IMR-90 (cell line): ENCODE measurements at regions not wholly inside any gene's neighbourhood (a gene's known extent, or its start where the extent isn't known, plus 50 kb on each side); places are given as distances from the start of the nearest gene placed in this dataset.

ENCODE experiments used
- ATAC-seq: fragments of 200-7000 bp; cut with Tn5 transposase; 2 replicates; pipeline ENCODE4 v1.9.1; 2020; ENCODE audit warnings: low read depth, mild to moderate bottlenecking, moderate library complexity
- BruUV-seq: library from RNA; stranded (reverse); fragments of 400-500 nt; replicated peaks from 2 replicates; lab custom pipeline; 2021; lab: Mats Ljungman, UMichigan
- CTCF ChIA-PET: fragments of 300-600 bp; formaldehyde crosslinking; extraction: SDS; loops from one replicate; lab custom pipeline; 2021; ENCODE audit warnings: antibody characterized with exemption; lab: Yijun Ruan, JAX
- POLR2A ChIA-PET: fragments of 300-600 bp; sonication (Branson Sonifier 250); formaldehyde crosslinking; loops from one replicate; lab custom pipeline; 2022; ENCODE audit warnings: antibody characterized with exemption; ENCODE audit not compliant: unreplicated experiment; lab: Charles Lee
- DNase-seq: peaks from one replicate; pipeline ENCODE4 v3.0.0; 2013
- H2AFZ ChIP-seq: replicated peaks from 2 replicates; pipeline ENCODE3; 2013; ENCODE audit warnings: low read length, mild to moderate bottlenecking; ENCODE audit not compliant: poor library complexity
- H2AK5ac ChIP-seq: 2 replicates; pipeline ENCODE4 v1.6.1; 2013; ENCODE audit warnings: low read depth, low read length, inconsistent platforms
- H2AK9ac ChIP-seq: replicated peaks from 2 replicates; pipeline ENCODE3; 2013; ENCODE audit warnings: mild to moderate bottlenecking, low read depth, low read length, moderate library complexity; ENCODE audit not compliant: poor library complexity
- H2BK120ac ChIP-seq: 2 replicates; pipeline ENCODE4 v1.6.1; 2013; ENCODE audit warnings: low read depth, low read length, inconsistent platforms
- H2BK15ac ChIP-seq: 3 replicates; pipeline ENCODE4 v1.6.1; 2013; ENCODE audit warnings: low read depth, low read length, inconsistent platforms
- H2BK20ac ChIP-seq: 2 replicates; pipeline ENCODE4 v1.6.1; 2013; ENCODE audit warnings: low read depth, mild to moderate bottlenecking, inconsistent platforms, low read length, moderate library complexity
- H2BK5ac ChIP-seq: 2 replicates; pipeline ENCODE4 v1.6.1; 2013; ENCODE audit warnings: mild to moderate bottlenecking, low read depth, low read length, inconsistent platforms; ENCODE audit not compliant: poor library complexity, severe bottlenecking
- H3K14ac ChIP-seq: replicated peaks from 2 replicates; pipeline ENCODE4 v1.6.1; 2013; ENCODE audit warnings: low read depth, low read length, inconsistent platforms
- H3K18ac ChIP-seq: 2 replicates; pipeline ENCODE4 v1.6.1; 2013; ENCODE audit warnings: low read depth, low read length, control low read depth
- H3K23ac ChIP-seq: 2 replicates; pipeline ENCODE4 v1.6.1; 2013; ENCODE audit warnings: low read depth, low read length, inconsistent platforms
- H3K27ac ChIP-seq: 2 replicates; pipeline ENCODE4 v1.5.1; 2013; ENCODE audit warnings: mild to moderate bottlenecking, control low read depth, low read length; ENCODE audit not compliant: insufficient read depth
- H3K27me3 ChIP-seq: 2 replicates; pipeline ENCODE4 v1.6.1; 2013; ENCODE audit warnings: low read length; ENCODE audit not compliant: control insufficient read depth, insufficient read depth
- H3K36me3 ChIP-seq: 2 replicates; pipeline ENCODE4 v1.6.1; 2013; ENCODE audit warnings: low read length, mixed read lengths; ENCODE audit not compliant: control insufficient read depth, insufficient read depth
- H3K4ac ChIP-seq: 2 replicates; pipeline ENCODE4 v1.6.1; 2013; ENCODE audit warnings: low read depth, low read length, inconsistent platforms
- H3K4me1 ChIP-seq: 2 replicates; pipeline ENCODE4 v1.6.1; 2013; ENCODE audit warnings: low read length, mixed read lengths; ENCODE audit not compliant: control insufficient read depth, insufficient read depth
- H3K4me2 ChIP-seq: 2 replicates; pipeline ENCODE4 v1.6.1; 2013; ENCODE audit warnings: low read depth, mild to moderate bottlenecking, control low read depth, low read length, moderate library complexity
- H3K4me3 ChIP-seq: 2 replicates; pipeline ENCODE4 v1.5.1; 2013; ENCODE audit warnings: low read depth, mild to moderate bottlenecking, control low read depth, low read length, moderate library complexity; ENCODE audit not compliant: insufficient read depth
- H3K56ac ChIP-seq: 2 replicates; pipeline ENCODE4 v1.6.1; 2013; ENCODE audit warnings: low read length, inconsistent platforms; ENCODE audit not compliant: insufficient read depth; ENCODE audit errors: extremely low read depth
- H3K79me1 ChIP-seq, 2 experiments: 2 replicates each; pipeline ENCODE4 v1.6.1; 2013; ENCODE audit warnings: low read length in 2 of 2, inconsistent platforms in 1 of 2, low read depth in 1 of 2
- H3K9ac ChIP-seq: 2 replicates; pipeline ENCODE4 v1.6.1; 2013; ENCODE audit warnings: low read depth, low read length, control low read depth
- H3K9me1 ChIP-seq: 2 replicates; pipeline ENCODE4 v1.6.1; 2013; ENCODE audit warnings: low read length, inconsistent platforms; ENCODE audit not compliant: insufficient read depth
- H3K9me3 ChIP-seq: 2 replicates; pipeline ENCODE4 v1.6.1; 2013; ENCODE audit warnings: low read length; ENCODE audit not compliant: control insufficient read depth, insufficient read depth
- H4K20me1 ChIP-seq: 2 replicates; pipeline ENCODE4 v1.6.1; 2013; ENCODE audit warnings: low read length, inconsistent platforms; ENCODE audit not compliant: insufficient read depth
- H4K5ac ChIP-seq: 2 replicates; pipeline ENCODE4 v1.6.1; 2013; ENCODE audit warnings: mild to moderate bottlenecking, low read depth, low read length, control low read depth
- H4K8ac ChIP-seq, 2 experiments: 2 replicates each; pipeline ENCODE4 v1.6.1; 2013; ENCODE audit warnings: low read depth in 2 of 2, low read length in 2 of 2, control low read depth in 1 of 2, inconsistent platforms in 1 of 2
- H4K91ac ChIP-seq: 2 replicates; pipeline ENCODE4 v1.6.1; 2013; ENCODE audit warnings: low read depth, low read length, inconsistent platforms; ENCODE audit not compliant: insufficient read depth
- BHLHE40 ChIP-seq: fragments of 150-350 bp; IDR thresholded peaks from 2 replicates; pipeline ENCODE4 v1.6.1; 2016; ENCODE audit warnings: mild to moderate bottlenecking, low read depth, low read length
- CEBPB ChIP-seq: IDR thresholded peaks from 2 replicates; pipeline ENCODE4 v1.6.1; 2012; ENCODE audit warnings: low read depth, low read length, improper control_type of control experiment
- CHD1 ChIP-seq: IDR thresholded peaks from 2 replicates; pipeline ENCODE4 v1.6.1; 2012; ENCODE audit warnings: low read depth, low read length, improper control_type of control experiment
- ELK1 ChIP-seq: fragments of 150-350 bp; IDR thresholded peaks from 2 replicates; pipeline ENCODE4 v1.6.1; 2016; ENCODE audit warnings: low read depth, mild to moderate bottlenecking, low read length, moderate library complexity, borderline replicate concordance
- FOS ChIP-seq: fragments of 150-350 bp; IDR thresholded peaks from 2 replicates; pipeline ENCODE4 v1.6.1; 2016; ENCODE audit warnings: low read depth, low read length
- MAFK ChIP-seq: IDR thresholded peaks from 2 replicates; pipeline ENCODE4 v1.6.1; 2012; ENCODE audit warnings: low read depth, low read length, improper control_type of control experiment
- MAZ ChIP-seq: IDR thresholded peaks from 2 replicates; pipeline ENCODE4 v1.6.1; 2012; ENCODE audit warnings: low read depth, mild to moderate bottlenecking, low read length, improper control_type of control experiment, moderate library complexity, borderline replicate concordance
- MXI1 ChIP-seq: IDR thresholded peaks from 2 replicates; pipeline ENCODE4 v1.6.1; 2012; ENCODE audit warnings: low read depth, mild to moderate bottlenecking, low read length, moderate library complexity, borderline replicate concordance
- NFE2L2 ChIP-seq: fragments of 150-350 bp; IDR thresholded peaks from 2 replicates; pipeline ENCODE4 v1.6.1; 2016; ENCODE audit warnings: low read depth, mild to moderate bottlenecking, low read length
- POLR2A ChIP-seq: IDR thresholded peaks from 2 replicates; pipeline ENCODE4 v1.6.1; 2012; ENCODE audit warnings: mild to moderate bottlenecking, low read depth, low read length
- RAD21 ChIP-seq: IDR thresholded peaks from 2 replicates; pipeline ENCODE4 v1.6.1; 2012; ENCODE audit warnings: low read length, improper control_type of control experiment
- RCOR1 ChIP-seq: IDR thresholded peaks from 2 replicates; pipeline ENCODE4 v1.6.1; 2012; ENCODE audit warnings: mild to moderate bottlenecking, low read length, improper control_type of control experiment; ENCODE audit not compliant: insufficient replicate concordance
- RFX5 ChIP-seq: IDR thresholded peaks from 2 replicates; pipeline ENCODE4 v1.8.0; 2012; ENCODE audit warnings: low read depth, mild to moderate bottlenecking, low read length, moderate library complexity
- SMC3 ChIP-seq: fragments of 150-350 bp; IDR thresholded peaks from 2 replicates; pipeline ENCODE4 v1.6.1; 2016; ENCODE audit warnings: low read depth, mild to moderate bottlenecking, antibody characterized with exemption, low read length, moderate library complexity
- USF2 ChIP-seq: fragments of 150-350 bp; IDR thresholded peaks from 2 replicates; pipeline ENCODE4 v1.6.1; 2017; ENCODE audit warnings: mild to moderate bottlenecking, antibody characterized with exemption, low read length, low read depth
- WGBS, 2 experiments: methylation state at CpG; one replicate each; pipeline versions ENCODE4 v1.1.5 to v1.1.7; 2013; ENCODE audit warnings: missing lambda C conversion rate in 2 of 2; ENCODE audit not compliant: insufficient read length in 1 of 2; ENCODE audit errors: extremely low coverage in 2 of 2; 5-methylcytosine and 5-hydroxymethylcytosine counted together
- dilution Hi-C: fragments of 300-500 bp; cut with HindIII; formaldehyde crosslinking; loops from one replicate; pipeline ENCODE4 v1.14.3; 2018; ENCODE audit warnings: low sequenced_read_pairs; ENCODE audit not compliant: unreplicated experiment
- in situ Hi-C: fragments of 300-500 bp; cut with MboI; formaldehyde crosslinking; loops from 3 replicates; pipeline ENCODE4 v1.14.3; 2019; ENCODE audit warnings: low sequenced_read_pairs, inconsistent platforms, mixed read lengths
- intact Hi-C: fragments of 100-400 bp; cut with micrococcal nuclease; formaldehyde crosslinking; loops from 2 replicates; pipeline ENCODE4 v1.10.0; 2022

DNA sequence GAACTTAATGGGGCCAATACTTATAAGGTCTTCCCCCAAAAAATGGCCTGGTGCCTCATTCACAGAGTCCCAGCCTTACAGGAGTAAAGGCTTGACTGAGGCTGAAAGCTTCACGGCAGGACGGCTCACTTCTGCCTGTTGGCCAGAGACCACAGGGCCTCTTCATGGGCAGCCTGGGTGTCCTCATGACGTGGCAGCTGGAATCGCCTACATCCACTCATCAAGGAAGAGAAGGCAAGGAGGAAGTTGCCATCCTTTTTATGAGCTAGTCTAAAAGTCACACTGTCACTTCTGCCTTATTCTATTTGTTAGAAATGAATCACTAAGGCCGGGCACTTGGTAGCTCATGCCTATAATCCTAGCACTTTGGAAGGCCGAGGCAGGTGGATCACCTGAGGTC, 89.3 kb upstream of the DGKG start:
- ChIA-PET POLR2A (no interaction called here), CTCF (no interaction called here)
- Histone ChIP-seq H2AK9ac (peak overlapping the region; percentile 55), H2AK5ac (no peak overlapping the region), H2AFZ (no peak overlapping the region), H4K20me1 (no peaks in the 10 kb centered on the region), H2BK120ac (no peak overlapping the region), H2BK15ac (no peak overlapping the region), H4K91ac (no peak overlapping the region), H3K4me2 (no peak overlapping the region), H3K4me1 (peaks cover 3% of the 10 kb centered on the region; the same call in 1 of the 2 replicates), H4K8ac (no peak overlapping the region), H3K27ac (no peak overlapping the region), H3K79me1 (no peaks in the 10 kb centered on the region), H4K5ac (no peak overlapping the region), H3K4ac (no peak overlapping the region), H3K4me3 (no peak overlapping the region), H3K18ac (no peak overlapping the region), H2BK20ac (no peak overlapping the region), H3K9me1 (no peaks in the 10 kb centered on the region), H3K27me3 (peaks cover 12% of the 10 kb centered on the region), H3K9me3 (no peaks in the 10 kb centered on the region), H3K56ac (no peak overlapping the region), H2BK5ac (no peak overlapping the region), H3K23ac (no peak overlapping the region), H3K9ac (no peak overlapping the region), H3K14ac (no peak overlapping the region), H3K36me3 (no peaks in the 10 kb centered on the region)
- no peak for TF ChIP-seq NFE2L2
- no peak for TF ChIP-seq SMC3
- no peak for TF ChIP-seq USF2
- no peak for TF ChIP-seq FOS
- TF ChIP-seq RAD21, result no peak
- no peak for TF ChIP-seq MXI1
- TF ChIP-seq ELK1, result no peak
- no peak for TF ChIP-seq POLR2A
- no peak for TF ChIP-seq RFX5
- no peak for TF ChIP-seq CHD1
- no peak for TF ChIP-seq BHLHE40
- TF ChIP-seq MAFK, result no peak
- no peak for TF ChIP-seq RCOR1
- no peak for TF ChIP-seq MAZ
- no peak for TF ChIP-seq CEBPB
- no peak for DNase-seq
- in situ Hi-C loops, result no loop called here
- WGBS, 2 experiments, result 88% methylated on average over 2 of the region's 6 CpGs; no CpG with 5 or more reads in 1 of the 2 experiments
- BruUV-seq, result no TSS peak
- dilution Hi-C loops, result no loop called here
- ATAC-seq, result no peak
- intact Hi-C loops, result no loop called here
